CD4-positive, CD25-positive, alpha-beta regulatory T cell (primary cell): ENCODE measurements at regions not wholly inside any gene's neighbourhood (a gene's known extent, or its start where the extent isn't known, plus 50 kb on each side); places are given as distances from the start of the nearest gene placed in this dataset.
"Not testable (repeated sequence)": the region's sequence is repeated elsewhere in the genome, so short reads cannot be mapped to it uniquely, and the experiment has no call there.

Source experiments
- ATAC-seq, 2 donors: fragments of 150-1000 bp; cut with Tn5 transposase; one replicate each; pipeline ENCODE4 v1.10.0; 2021; ENCODE audit warnings: low read depth in 2 of 2, moderate number of reproducible peaks in 2 of 2, moderate library complexity in 1 of 2
- DNase-seq, 3 donors: peaks; one replicate each; pipeline versions ENCODE4 v3.0.0 to v3.0.0-alpha.2; 2012 to 2022; ENCODE audit warnings: mixed read lengths in 1 of 3
- H3K27ac ChIP-seq: one replicate; pipeline ENCODE4 v1.7.0; 2013; ENCODE audit warnings: mild to moderate bottlenecking, low read length; ENCODE audit not compliant: insufficient read depth, poor library complexity, severe bottlenecking
- H3K27me3 ChIP-seq: one replicate; pipeline ENCODE4 v1.7.0; 2013; ENCODE audit warnings: low read length; ENCODE audit not compliant: control insufficient read depth, insufficient read depth
- H3K36me3 ChIP-seq: one replicate; pipeline ENCODE4 v1.7.0; 2013; ENCODE audit warnings: mild to moderate bottlenecking, low read length, moderate library complexity; ENCODE audit not compliant: control insufficient read depth, insufficient read depth
- H3K4me1 ChIP-seq: 2 replicates; pipeline ENCODE4 v1.7.0; 2013; ENCODE audit warnings: mild to moderate bottlenecking, low read length; ENCODE audit not compliant: insufficient read depth, control insufficient read depth, poor library complexity, severe bottlenecking
- H3K4me3 ChIP-seq: one replicate; pipeline ENCODE4 v1.7.0; 2013; ENCODE audit warnings: low read depth, mild to moderate bottlenecking, low read length, moderate library complexity
- H3K9me3 ChIP-seq, 2 experiments: 1 replicate in 1 of 2; 2 replicates in 1 of 2; pipeline ENCODE4 v1.7.0; 2013; ENCODE audit warnings: low read length in 2 of 2, mild to moderate bottlenecking in 1 of 2, moderate library complexity in 1 of 2; ENCODE audit not compliant: control insufficient read depth in 2 of 2
- H3K27ac Mint-ChIP-seq, 3 donors: one replicate each; pipeline ENCODE4 v1.8.0; 2020 to 2022; ENCODE audit warnings: mild to moderate bottlenecking in 3 of 3, mixed read lengths in 3 of 3, moderate library complexity in 2 of 3
- H3K27me3 Mint-ChIP-seq: one replicate; pipeline ENCODE4 v1.8.0; 2022; ENCODE audit warnings: mild to moderate bottlenecking, mixed read lengths
- H3K36me3 Mint-ChIP-seq: one replicate; pipeline ENCODE4 v1.8.0; 2020; ENCODE audit warnings: mixed read lengths
- H3K4me1 Mint-ChIP-seq, 4 donors: one replicate each; pipeline ENCODE4 v1.8.0; 2020 to 2022; ENCODE audit warnings: mixed read lengths in 4 of 4, mild to moderate bottlenecking in 1 of 4
- H3K4me3 Mint-ChIP-seq, 4 donors: one replicate each; pipeline ENCODE4 v1.8.0; 2020 to 2022; ENCODE audit warnings: mild to moderate bottlenecking in 4 of 4, mixed read lengths in 4 of 4, moderate library complexity in 3 of 4
- H3K9me3 Mint-ChIP-seq, 7 donors: one replicate each; pipeline ENCODE4 v1.8.0; 2020 to 2022; ENCODE audit warnings: mixed read lengths in 7 of 7, mild to moderate bottlenecking in 3 of 7, moderate library complexity in 2 of 7

GRCh38 chr13:50467156-50468110, 376.1 kb downstream of the DLEU7 start:
- no peak overlapping the region for H3K4me3 ChIP-seq
- Mint-ChIP-seq H3K4me1 (no peaks in the 10 kb centered on the region), H3K4me3 (no peak overlapping the region), H3K27me3 (peaks cover 23% of the 10 kb centered on the region), H3K27ac (no peak overlapping the region), H3K36me3 (no peaks in the 10 kb centered on the region), H3K9me3 (peaks cover 0 to 2% (median 0%) of the 10 kb centered on the region in 7 donors)
- DNase-seq (no peak), ATAC-seq (no peak)
- no peaks in the 10 kb centered on the region for H3K27me3 ChIP-seq
- H3K36me3 ChIP-seq: no peaks in the 10 kb centered on the region
- H3K27ac ChIP-seq: no peak overlapping the region
- no peaks in the 10 kb centered on the region for H3K4me1 ChIP-seq
- no peaks in the 10 kb centered on the region for H3K9me3 ChIP-seq

DNA sequence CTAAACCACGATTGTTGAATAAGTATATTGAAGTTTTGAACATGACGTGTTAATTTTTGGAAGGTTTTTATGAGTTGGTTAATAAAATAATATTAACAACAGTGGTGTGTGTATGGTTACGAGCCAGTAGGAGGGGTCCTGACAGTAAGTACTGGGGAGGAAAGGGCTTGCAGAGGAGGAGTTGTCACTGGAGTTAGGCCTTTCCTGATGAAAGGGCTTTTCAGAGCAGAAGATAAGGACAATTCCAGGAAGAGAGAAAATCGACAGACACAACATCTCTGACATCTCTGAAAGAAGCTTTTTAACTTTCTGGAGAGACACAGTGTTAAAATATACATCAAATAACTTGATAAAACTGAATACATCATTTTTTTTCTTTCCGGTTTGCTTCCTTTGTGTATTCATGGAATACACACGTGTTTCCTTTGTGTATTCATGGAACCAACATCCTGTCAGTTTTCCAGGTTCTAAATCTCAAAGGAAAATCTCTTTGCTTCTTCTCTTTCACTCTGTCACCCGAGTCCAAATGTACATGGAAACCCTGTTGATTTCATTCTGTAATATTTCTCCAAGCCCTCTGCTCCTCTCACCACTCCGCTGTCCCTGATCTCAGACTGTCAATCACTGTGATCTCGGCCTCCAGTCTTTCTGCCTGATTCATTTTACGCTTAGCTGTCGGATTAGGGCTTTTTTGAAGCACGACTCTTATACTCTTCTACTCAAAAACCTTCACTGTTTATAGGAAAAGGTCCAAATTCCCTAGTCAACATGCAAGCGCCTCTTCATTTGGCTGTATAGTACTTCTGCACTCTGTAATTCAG, 374.4 kb downstream of the DLEU7 start:
- H3K27me3 Mint-ChIP-seq: peaks cover 23% of the 10 kb centered on the region

GRCh38 chr13:50473050-50473449, 370.4 kb downstream of the DLEU7 start:
- not testable (repeated sequence) for H3K36me3 ChIP-seq, DNase-seq, H3K4me3 Mint-ChIP-seq, ATAC-seq, H3K4me1 Mint-ChIP-seq, H3K4me1 ChIP-seq, H3K4me3 ChIP-seq, H3K9me3 Mint-ChIP-seq, H3K9me3 ChIP-seq, H3K36me3 Mint-ChIP-seq, H3K27me3 ChIP-seq, H3K27ac Mint-ChIP-seq, H3K27ac ChIP-seq
- H3K27me3 Mint-ChIP-seq: peaks cover 15% of the 10 kb centered on the region

More for the DNA sequence above, 374.4 kb downstream of the DLEU7 start:
- Histone ChIP-seq H3K27ac (no peak overlapping the region), H3K4me3 (no peak overlapping the region), H3K36me3 (no peaks in the 10 kb centered on the region), H3K4me1 (no peaks in the 10 kb centered on the region), H3K27me3 (no peaks in the 10 kb centered on the region), H3K9me3 (no peaks in the 10 kb centered on the region)
- Mint-ChIP-seq H3K36me3 (no peaks in the 10 kb centered on the region), H3K27ac (no peak overlapping the region), H3K4me1 (no peaks in the 10 kb centered on the region), H3K4me3 (no peak overlapping the region), H3K9me3 (peaks cover 0 to 2% (median 0%) of the 10 kb centered on the region in 7 donors)
- DNase-seq (no peak), ATAC-seq (no peak)

DNA sequence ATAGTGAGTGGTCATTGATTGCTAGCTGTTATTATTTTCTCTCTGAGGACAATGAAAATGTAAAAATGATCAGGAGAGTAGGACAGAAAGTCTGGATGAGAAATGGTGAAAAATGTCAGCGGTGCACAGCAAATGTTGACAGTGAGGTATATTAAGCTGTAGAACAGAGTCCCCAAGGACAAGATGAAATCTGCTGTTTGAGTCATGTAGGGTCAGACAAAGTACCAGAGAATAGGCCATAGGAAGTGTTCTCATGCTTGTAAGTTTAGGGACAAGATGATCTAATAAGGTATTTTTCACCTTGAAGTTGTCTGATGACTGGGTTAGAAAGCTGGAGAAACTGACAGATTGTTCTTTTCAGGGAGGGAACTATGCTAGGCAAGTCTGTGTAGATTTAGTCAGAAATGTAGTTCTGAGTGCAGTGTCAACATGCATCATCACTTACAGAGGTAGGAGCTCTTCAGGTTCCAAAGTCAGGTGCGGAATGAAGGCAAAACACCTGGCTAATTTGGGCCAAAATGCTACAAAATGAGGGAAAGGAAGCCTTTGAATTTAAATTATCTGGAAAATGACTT, 369.3 kb downstream of the DLEU7 start:
- H3K27ac ChIP-seq: no peak overlapping the region
- Mint-ChIP-seq H3K27me3 (peaks cover 8% of the 10 kb centered on the region), H3K4me3 (no peak overlapping the region), H3K4me1 (no peaks in the 10 kb centered on the region), H3K27ac (peak overlapping the region in 1 of 3 donors; percentile 85), H3K36me3 (no peaks in the 10 kb centered on the region), H3K9me3 (peaks cover 0 to 2% (median 0%) of the 10 kb centered on the region in 7 donors)
- DNase-seq (no peak), ATAC-seq (no peak)
- no peaks in the 10 kb centered on the region for H3K36me3 ChIP-seq
- H3K4me1 ChIP-seq: no peaks in the 10 kb centered on the region
- H3K9me3 ChIP-seq: no peaks in the 10 kb centered on the region
- H3K4me3 ChIP-seq: no peak overlapping the region
- no peaks in the 10 kb centered on the region for H3K27me3 ChIP-seq

DNA sequence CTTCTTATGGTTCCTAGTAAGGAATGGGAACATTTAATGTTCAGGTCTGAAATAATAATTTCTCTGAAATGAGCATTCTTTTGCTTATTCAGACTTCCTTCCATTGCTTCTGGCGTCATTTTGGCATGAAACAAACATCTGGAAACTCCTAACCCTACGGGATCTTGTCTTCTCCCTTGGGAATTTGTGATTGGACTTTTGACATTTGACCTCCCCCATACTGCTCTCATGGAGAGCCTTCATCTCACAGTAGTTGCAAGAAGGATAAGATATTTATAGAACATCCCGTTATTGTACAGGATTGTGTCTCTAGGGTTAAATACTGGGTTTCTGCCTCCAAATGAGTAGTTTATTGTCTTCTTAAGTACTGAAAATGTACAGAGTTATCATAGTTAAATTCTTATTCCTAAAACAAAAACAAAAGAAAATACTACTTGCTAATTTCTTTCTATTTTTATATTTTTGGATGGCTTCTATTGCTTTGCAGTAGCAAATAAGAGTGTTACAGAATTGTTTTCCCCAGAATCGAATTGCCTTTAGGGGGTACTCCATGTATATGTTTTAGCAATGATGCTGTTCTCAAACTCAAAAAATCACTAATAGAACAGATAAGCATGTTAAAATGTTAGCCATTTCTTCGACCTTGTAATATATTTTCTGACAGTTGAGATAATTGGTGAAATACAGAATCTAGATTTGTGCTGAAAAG, 366.8 kb downstream of the DLEU7 start:
- Histone ChIP-seq H3K27ac (no peak overlapping the region), H3K36me3 (no peaks in the 10 kb centered on the region), H3K4me1 (no peaks in the 10 kb centered on the region), H3K9me3 (no peaks in the 10 kb centered on the region), H3K27me3 (no peaks in the 10 kb centered on the region), H3K4me3 (no peak overlapping the region)
- H3K36me3 Mint-ChIP-seq: no peaks in the 10 kb centered on the region
- peaks cover 11% of the 10 kb centered on the region for H3K27me3 Mint-ChIP-seq
- H3K4me1 Mint-ChIP-seq: no peaks in the 10 kb centered on the region
- H3K9me3 Mint-ChIP-seq: no peaks in the 10 kb centered on the region
- no peak overlapping the region for H3K27ac Mint-ChIP-seq
- H3K4me3 Mint-ChIP-seq: no peak overlapping the region
- DNase-seq (no peak), ATAC-seq (no peak)

DNA sequence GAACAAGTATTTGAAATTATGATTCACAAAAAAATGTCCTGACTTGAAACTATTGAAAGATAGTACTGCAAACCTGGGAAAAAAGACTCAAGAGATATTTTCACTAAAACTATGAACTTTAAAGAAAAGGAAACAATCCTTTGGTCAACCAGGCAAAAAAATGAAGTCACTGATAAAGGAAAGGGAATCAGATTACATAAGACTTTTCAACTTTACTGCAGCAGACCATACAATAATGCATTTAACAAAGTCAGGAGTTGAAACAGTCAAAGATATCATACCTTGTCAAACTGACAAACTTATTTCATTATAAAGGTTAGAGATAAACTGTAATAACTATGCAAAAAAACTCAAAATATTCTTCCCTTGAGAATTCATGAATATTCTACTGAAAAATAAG, 361.6 kb downstream of the DLEU7 start:
- Mint-ChIP-seq H3K4me1 (no peaks in the 10 kb centered on the region), H3K4me3 (no peak overlapping the region), H3K9me3 (no peaks in the 10 kb centered on the region), H3K36me3 (no peaks in the 10 kb centered on the region), H3K27me3 (peaks cover 22% of the 10 kb centered on the region), H3K27ac (no peak overlapping the region)
- no peak for ATAC-seq
- H3K9me3 ChIP-seq: no peaks in the 10 kb centered on the region
- no peak overlapping the region for H3K27ac ChIP-seq
- no peak for DNase-seq
- no peak overlapping the region for H3K4me3 ChIP-seq
- peaks cover 3% of the 10 kb centered on the region for H3K27me3 ChIP-seq
- no peaks in the 10 kb centered on the region for H3K36me3 ChIP-seq
- no peaks in the 10 kb centered on the region for H3K4me1 ChIP-seq

GRCh38 chr13:50483416-50483815, 360.1 kb downstream of the DLEU7 start:
- no peaks in the 10 kb centered on the region for H3K36me3 ChIP-seq
- no peak for ATAC-seq
- no peaks in the 10 kb centered on the region for H3K4me1 ChIP-seq
- H3K4me3 ChIP-seq: no peak overlapping the region
- peaks cover 3% of the 10 kb centered on the region for H3K27me3 ChIP-seq
- H3K9me3 ChIP-seq: no peaks in the 10 kb centered on the region
- Mint-ChIP-seq H3K27me3 (peaks cover 22% of the 10 kb centered on the region), H3K27ac (no peak overlapping the region), H3K4me1 (no peaks in the 10 kb centered on the region), H3K4me3 (no peak overlapping the region), H3K36me3 (no peaks in the 10 kb centered on the region), H3K9me3 (no peaks in the 10 kb centered on the region)
- H3K27ac ChIP-seq: no peak overlapping the region
- DNase-seq: no peak
